NCI-H524 (cell line): ENCODE measurements at regions not wholly inside any gene's neighbourhood (a gene's known extent, or its start where the extent isn't known, plus 50 kb on each side); places are given as distances from the start of the nearest gene placed in this dataset.
"Not testable (repeated sequence)": the region's sequence is repeated elsewhere in the genome, so short reads cannot be mapped to it uniquely, and the experiment has no call there.

Source experiments
- DNase-seq, 2 experiments: peaks; one replicate each; lab custom pipeline; 2025; lab: John Stamatoyannopoulos, UW

- DNase-seq = no peak
These were observed 87.6 kb upstream of the TRABD2B start for GRCh38 chr1:48084826-48085225.

GRCh38 chr1:48082271-48082962, 85.2 kb upstream of the TRABD2B start:
- DNase-seq = no peak

- no peak for DNase-seq
These were observed 83.4 kb upstream of the TRABD2B start for GRCh38 chr1:48080331-48081255.

GRCh38 chr1:48079096-48079495, 81.9 kb upstream of the TRABD2B start:
- no peak for DNase-seq

- no peak for DNase-seq
These were observed 80.6 kb upstream of the TRABD2B start for GRCh38 chr1:48077795-48078222.

GRCh38 chr1:48076017-48076416, 78.8 kb upstream of the TRABD2B start:
- no peak for DNase-seq

- DNase-seq = no peak
These were observed 76.8 kb upstream of the TRABD2B start for GRCh38 chr1:48073798-48074530.

GRCh38 chr1:48071513-48071912, 74.3 kb upstream of the TRABD2B start:
- no peak for DNase-seq

- no peak for DNase-seq
These were observed 73.2 kb upstream of the TRABD2B start for GRCh38 chr1:48070396-48070750.

- DNase-seq = no peak
These were observed 72.6 kb upstream of the TRABD2B start for GRCh38 chr1:48069662-48070395.

- no peak for DNase-seq
These were observed 71.0 kb upstream of the TRABD2B start for GRCh38 chr1:48068206-48068605.

GRCh38 chr1:48066936-48067335, 69.8 kb upstream of the TRABD2B start:
- no peak for DNase-seq

GRCh38 chr1:48064693-48065092, 67.5 kb upstream of the TRABD2B start:
- not testable (repeated sequence) for DNase-seq

GRCh38 chr1:48062353-48062752, 65.2 kb upstream of the TRABD2B start:
- no peak for DNase-seq

- DNase-seq = peak; percentile 20 to 77
These were observed 64.3 kb upstream of the TRABD2B start for GRCh38 chr1:48061162-48062136.

GRCh38 chr1:48059289-48059688, 62.1 kb upstream of the TRABD2B start:
- no peak for DNase-seq

- DNase-seq = peak in 1 of 2 experiments; percentile 9
These were observed 61.2 kb upstream of the TRABD2B start for GRCh38 chr1:48058135-48059025.

- no peak for DNase-seq
These were observed 60.1 kb upstream of the TRABD2B start for GRCh38 chr1:48057249-48057648.
